GM10266 (cell line): ENCODE measurements at regions not wholly inside any gene's neighbourhood (a gene's known extent, or its start where the extent isn't known, plus 50 kb on each side); places are given as distances from the start of the nearest gene placed in this dataset.

ENCODE experiments used
- DNase-seq: peaks from one replicate; pipeline ENCODE4 v3.0.0; 2012; ENCODE audit errors: extremely low spot score
- CTCF ChIP-seq: IDR thresholded peaks from 2 replicates; pipeline ENCODE4 v1.5.1; 2012; ENCODE audit warnings: mild to moderate bottlenecking, low read depth; ENCODE audit not compliant: control insufficient read depth, insufficient read depth; ENCODE audit errors: missing control alignments

- TF ChIP-seq CTCF: no peak
- no peak for DNase-seq
These were observed 559.3 kb upstream of the ZFP42 start for GRCh38 chr4:187436251-187436650.

DNA sequence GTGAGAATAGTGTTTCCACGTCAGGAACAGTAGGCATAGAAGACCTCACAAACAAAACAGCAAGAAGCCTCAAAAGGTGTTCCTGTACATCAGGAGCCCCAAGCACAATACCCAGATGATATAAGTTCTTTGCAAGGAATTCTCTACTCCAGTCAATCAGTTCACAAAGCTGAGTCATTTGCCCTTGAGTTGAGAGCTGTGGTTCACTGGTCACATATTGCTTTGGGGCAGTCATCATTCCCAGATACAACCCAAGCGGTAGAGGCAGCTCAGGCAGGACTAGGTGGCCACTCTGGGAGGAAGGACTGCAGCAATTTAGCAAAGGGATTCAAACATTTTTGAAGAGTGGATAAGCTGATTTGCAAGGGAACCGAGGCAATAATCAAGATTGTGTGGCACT, 551.5 kb upstream of the ZFP42 start:
- TF ChIP-seq CTCF: no peak
- no peak for DNase-seq

- no peak for DNase-seq
- TF ChIP-seq CTCF: no peak
These were observed 545.9 kb upstream of the ZFP42 start for GRCh38 chr4:187449702-187450101.

DNA sequence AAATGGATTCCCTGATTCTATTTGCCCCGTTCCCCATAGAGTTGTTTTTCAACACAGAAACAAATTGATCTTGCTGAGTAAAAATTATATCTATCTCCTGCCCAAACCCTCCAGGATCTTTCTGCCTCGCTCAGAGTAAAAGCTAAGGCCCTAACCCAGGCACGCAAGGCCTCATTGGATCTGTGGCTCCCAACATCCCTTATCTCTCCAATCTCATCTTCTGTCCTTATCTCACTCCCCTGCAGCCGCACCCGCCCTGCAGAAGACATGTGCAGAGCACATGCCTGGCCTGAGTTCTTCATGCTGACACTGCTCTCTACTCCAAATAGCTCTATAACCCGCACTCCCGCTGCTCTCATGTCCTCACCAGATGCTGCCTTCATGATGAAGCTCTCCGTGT, 543.8 kb upstream of the ZFP42 start:
- no peak for TF ChIP-seq CTCF
- DNase-seq: no peak

DNA sequence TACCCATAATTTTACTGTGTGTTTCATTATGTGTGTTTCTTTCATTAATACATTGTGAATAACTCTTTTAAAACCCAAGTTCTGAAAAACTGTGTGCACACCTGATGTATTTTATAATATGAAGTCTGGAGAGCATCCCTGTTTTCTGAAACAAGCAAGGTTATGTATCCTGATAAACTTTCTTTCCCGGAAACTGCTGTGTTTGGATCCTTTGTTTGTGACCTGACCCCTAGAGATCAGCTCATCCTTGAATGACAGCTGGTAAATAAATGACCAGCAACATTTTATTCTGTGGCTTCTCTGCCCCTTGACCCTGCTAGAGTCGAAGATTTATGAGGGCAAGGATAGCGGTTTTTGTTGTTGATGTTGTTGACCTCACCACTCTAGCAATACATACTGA, 535.6 kb upstream of the ZFP42 start:
- no peak for TF ChIP-seq CTCF

DNA sequence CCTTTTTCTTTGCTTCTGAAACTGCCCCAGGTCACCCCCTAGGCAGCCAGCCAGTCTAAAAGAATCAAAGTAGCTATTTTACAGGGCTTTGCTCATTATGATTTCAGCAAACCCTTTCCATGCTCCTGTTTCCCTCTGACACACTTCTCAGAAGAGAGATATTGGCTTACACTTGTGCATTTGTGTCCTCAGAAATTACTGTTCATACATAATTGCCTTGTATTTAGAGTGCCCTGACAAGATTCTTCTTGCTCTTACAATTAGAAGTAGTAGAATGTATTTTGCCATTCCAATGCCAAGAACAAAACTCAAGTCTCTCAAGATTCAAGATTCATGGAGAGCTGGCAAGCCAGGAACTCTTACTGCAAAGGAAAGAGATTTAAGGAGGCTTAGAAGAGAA, 531.0 kb upstream of the ZFP42 start:
- DNase-seq: no peak
- no peak for TF ChIP-seq CTCF

More for the DNA sequence above, 535.6 kb upstream of the ZFP42 start:
- no peak for DNase-seq

- no peak for DNase-seq
- no peak for TF ChIP-seq CTCF
These were observed 528.3 kb upstream of the ZFP42 start for GRCh38 chr4:187467224-187467623.
